Tibial artery (tissue), 4 donors: ENCODE measurements at regions not wholly inside any gene's neighbourhood (a gene's known extent, or its start where the extent isn't known, plus 50 kb on each side); places are given as distances from the start of the nearest gene placed in this dataset.

ENCODE experiments used
- DNase-seq, 2 donors: peaks; one replicate each; pipeline ENCODE4 v3.0.0-alpha.2; 2019
- H3K27ac ChIP-seq, 2 donors: fragments of 200-600 bp; sonication (generic) in 1 of 2; 1 replicate in 1 of 2; 2 replicates in 1 of 2; pipeline ENCODE4 v1.5.1; 2018 to 2019; ENCODE audit warnings: mild to moderate bottlenecking in 1 of 2
- H3K27me3 ChIP-seq, 2 donors: fragments of 200-600 bp; sonication (generic) in 1 of 2; one replicate each; pipeline versions ENCODE4 v1.5.1 to v1.6.0; 2016 to 2019
- H3K36me3 ChIP-seq, 3 donors: fragments of 200-600 bp; sonication (generic) in 2 of 3; one replicate each; pipeline ENCODE4 v1.5.1; 2016 to 2019; ENCODE audit warnings: mild to moderate bottlenecking in 2 of 3
- H3K4me1 ChIP-seq, 4 donors: fragments of 200-600 bp; sonication (generic) in 2 of 4; 1 replicate in 3 of 4; 2 replicates in 1 of 4; pipeline ENCODE4 v1.5.1; 2016 to 2019
- H3K4me3 ChIP-seq, 2 donors: fragments of 200-600 bp; sonication (generic) in 1 of 2; 1 replicate in 1 of 2; 2 replicates in 1 of 2; pipeline ENCODE4 v1.5.1; 2018 to 2019; ENCODE audit warnings: mild to moderate bottlenecking in 2 of 2
- H3K9me3 ChIP-seq, 3 donors: fragments of 200-600 bp; sonication (generic) in 1 of 3; one replicate each; pipeline ENCODE4 v1.5.1; 2016 to 2019
- CTCF ChIP-seq, 2 experiments: fragments of 200-600 bp in 1 of 2; fragments of 450-650 bp in 1 of 2; IDR thresholded peaks; one replicate each; pipeline ENCODE4 v1.5.1; 2017 to 2019; ENCODE audit warnings: antibody characterized with exemption in 2 of 2, mild to moderate bottlenecking in 1 of 2, moderate library complexity in 1 of 2
- intact Hi-C: fragments of 100-400 bp; cut with DNase I; formaldehyde crosslinking; loops from one replicate; pipeline ENCODE4 v1.15.0; 2023; ENCODE audit warnings: low total_unique reads

DNA sequence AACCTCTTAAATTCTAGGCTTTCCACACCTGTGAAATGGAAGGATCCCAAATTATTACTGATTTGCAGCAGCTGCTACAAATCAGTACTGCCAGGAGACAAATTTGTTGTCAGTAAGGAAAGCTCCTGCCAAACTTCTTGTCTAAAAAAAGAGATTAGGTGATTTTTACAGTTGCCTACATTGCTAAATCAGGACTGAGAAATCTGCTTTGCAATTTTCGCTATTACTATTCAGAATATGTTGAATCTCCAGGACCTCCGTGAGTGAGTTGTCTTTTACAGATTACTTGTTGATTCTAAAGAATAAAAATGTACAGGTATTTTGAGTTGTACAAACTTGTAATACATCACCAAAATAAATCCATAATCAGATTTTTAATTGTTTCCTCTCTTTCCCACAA, 1815.9 kb downstream of the PCDH9 start:
- Histone ChIP-seq H3K27ac (no peak overlapping the region), H3K27me3 (no peaks in the 10 kb centered on the region), H3K4me3 (no peak overlapping the region), H3K9me3 (no peaks in the 10 kb centered on the region), H3K36me3 (no peaks in the 10 kb centered on the region), H3K4me1 (no peaks in the 10 kb centered on the region)
- no peak for DNase-seq
- TF ChIP-seq CTCF (IDR thresholded peaks at IDR 0.05), result no peak
- intact Hi-C loops, result no loop called here

GRCh38 chr13:65411521-65411920, 1818.6 kb downstream of the PCDH9 start:
- Histone ChIP-seq H3K4me3 (no peak overlapping the region), H3K9me3 (no peaks in the 10 kb centered on the region), H3K27me3 (no peaks in the 10 kb centered on the region), H3K36me3 (no peaks in the 10 kb centered on the region), H3K4me1 (no peaks in the 10 kb centered on the region), H3K27ac (no peak overlapping the region)
- intact Hi-C loops, result no loop called here
- no peak for DNase-seq
- no peak for TF ChIP-seq CTCF (IDR thresholded peaks at IDR 0.05)

- DNase-seq, result no peak
- H3K27me3 ChIP-seq, result no peaks in the 10 kb centered on the region
- no peak overlapping the region for H3K27ac ChIP-seq
- H3K36me3 ChIP-seq, result no peaks in the 10 kb centered on the region
- H3K4me1 ChIP-seq, result no peaks in the 10 kb centered on the region
- no peak overlapping the region for H3K4me3 ChIP-seq
- intact Hi-C loops, result no loop called here
- no peaks in the 10 kb centered on the region for H3K9me3 ChIP-seq
- TF ChIP-seq CTCF (IDR thresholded peaks at IDR 0.05), result no peak
Observed at GRCh38 chr13:65410791-65411190, 1819.3 kb downstream of the PCDH9 start.

DNA sequence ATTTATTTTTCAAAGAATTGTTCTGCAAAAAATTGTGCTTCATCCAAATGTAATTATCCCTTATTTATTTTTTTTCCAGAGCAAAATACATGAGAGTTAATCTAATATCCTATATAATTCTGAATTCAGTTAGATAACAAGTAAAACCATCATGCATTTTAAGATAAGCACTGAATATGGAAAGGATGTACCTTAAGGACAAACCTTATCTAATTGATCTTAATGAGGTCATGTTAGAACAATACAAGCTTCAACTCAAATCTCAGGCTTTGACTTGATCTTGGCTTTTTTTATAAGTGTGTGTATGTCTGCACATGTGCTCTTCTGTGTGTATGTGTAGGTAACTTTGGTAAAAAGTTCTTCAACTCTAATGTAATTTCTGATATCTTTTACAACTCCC, 1828.8 kb downstream of the PCDH9 start:
- H3K4me1 ChIP-seq, result no peaks in the 10 kb centered on the region
- no peaks in the 10 kb centered on the region for H3K9me3 ChIP-seq
- intact Hi-C loops, result no loop called here
- no peak overlapping the region for H3K4me3 ChIP-seq
- no peak for DNase-seq
- H3K36me3 ChIP-seq, result no peaks in the 10 kb centered on the region
- no peak overlapping the region for H3K27ac ChIP-seq
- TF ChIP-seq CTCF (IDR thresholded peaks at IDR 0.05), result no peak
- no peaks in the 10 kb centered on the region for H3K27me3 ChIP-seq

DNA sequence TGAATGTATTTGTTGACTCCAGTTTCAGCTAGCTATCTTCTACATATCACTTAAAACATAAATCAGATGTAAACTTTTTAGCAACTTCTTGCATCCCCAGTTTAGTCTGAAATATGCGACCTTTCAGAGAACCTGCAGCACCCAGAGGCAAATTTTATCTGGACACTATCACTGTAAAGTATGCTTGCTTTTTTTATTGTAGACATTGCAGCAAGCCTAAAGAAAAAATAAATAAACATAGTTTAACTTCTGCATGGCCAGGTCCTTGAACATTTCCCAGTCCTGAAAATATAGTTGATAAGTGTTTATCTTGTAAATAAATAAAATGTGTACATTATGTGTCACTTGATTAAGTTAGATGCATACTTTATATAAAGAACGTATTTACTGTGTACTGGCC, 1829.4 kb downstream of the PCDH9 start:
- intact Hi-C loops, result no loop called here
- no peak for TF ChIP-seq CTCF (IDR thresholded peaks at IDR 0.05)
- no peaks in the 10 kb centered on the region for H3K36me3 ChIP-seq

DNA sequence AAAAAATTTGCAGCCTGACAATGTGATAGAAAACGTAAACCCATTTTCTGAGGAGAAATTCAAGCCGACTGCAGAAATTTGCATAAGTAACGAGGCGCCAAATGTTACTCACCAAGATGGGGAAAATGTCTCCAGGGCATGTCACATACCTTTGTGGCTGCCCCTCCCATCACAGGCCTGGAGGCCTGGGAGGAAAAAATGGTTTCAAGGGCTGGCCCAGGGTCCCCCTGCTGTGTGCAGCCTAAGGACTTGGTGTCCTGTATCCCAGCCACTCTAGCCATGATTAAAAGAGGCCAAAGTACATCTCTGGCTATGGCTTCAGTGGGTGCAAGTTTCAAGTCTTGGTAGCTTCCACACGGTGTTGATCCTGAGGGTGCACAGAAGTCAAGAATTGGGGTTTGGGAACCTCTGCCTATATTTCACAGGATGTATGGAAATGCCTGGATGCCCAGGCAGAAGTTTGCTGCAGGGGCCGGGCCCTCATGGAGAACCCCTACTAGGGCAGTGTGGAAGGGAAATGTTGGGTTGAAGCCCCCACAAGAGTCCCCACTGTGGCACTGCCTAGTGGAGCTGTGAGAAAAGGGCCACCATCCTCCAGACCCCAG, 1842.3 kb downstream of the PCDH9 start:
- no peaks in the 10 kb centered on the region for H3K9me3 ChIP-seq
- TF ChIP-seq CTCF (IDR thresholded peaks at IDR 0.05), result no peak
- no peaks in the 10 kb centered on the region for H3K4me1 ChIP-seq
- H3K4me3 ChIP-seq, result no peak overlapping the region
- no peaks in the 10 kb centered on the region for H3K27me3 ChIP-seq
- H3K36me3 ChIP-seq, result no peaks in the 10 kb centered on the region
- intact Hi-C loops, result no loop called here
- H3K27ac ChIP-seq, result no peak overlapping the region
- DNase-seq, result no peak

More for the DNA sequence above, 1829.4 kb downstream of the PCDH9 start:
- no peak for DNase-seq
- no peaks in the 10 kb centered on the region for H3K4me1 ChIP-seq
- H3K27me3 ChIP-seq, result no peaks in the 10 kb centered on the region
- H3K27ac ChIP-seq, result no peak overlapping the region
- no peaks in the 10 kb centered on the region for H3K9me3 ChIP-seq
- H3K4me3 ChIP-seq, result no peak overlapping the region
